HG03575 (cell line): ENCODE measurements at regions not wholly inside any gene's neighbourhood (a gene's known extent, or its start where the extent isn't known, plus 50 kb on each side); places are given as distances from the start of the nearest gene placed in this dataset.
A peak's percentile ranks its signal among the peaks of the same experiment; 100 is the strongest.
"Not testable (repeated sequence)": the region's sequence is repeated elsewhere in the genome, so short reads cannot be mapped to it uniquely, and the experiment has no call there.

ENCODE experiments used
- ATAC-seq: cut with Tn5 transposase; IDR thresholded peaks from one replicate; pipeline ENCODE4 v1.9.1; 2021; ENCODE audit not compliant: unreplicated experiment, insufficient number of reproducible peaks, low FRiP score; ENCODE audit errors: extremely low read depth

- no peak for ATAC-seq
Observed at GRCh38 chr18:42296192-42296591, 341.2 kb downstream of the PIK3C3 start.

GRCh38 chr18:42296723-42297122, 341.7 kb downstream of the PIK3C3 start:
- ATAC-seq, result no peak

GRCh38 chr18:42298759-42299675, 344.0 kb downstream of the PIK3C3 start:
- ATAC-seq, result peak; percentile 88

GRCh38 chr18:42305869-42306593, 351.0 kb downstream of the PIK3C3 start:
- no peak for ATAC-seq

- no peak for ATAC-seq
Observed at GRCh38 chr18:42306594-42306980, 351.6 kb downstream of the PIK3C3 start.

- ATAC-seq, result no peak
Observed at GRCh38 chr18:42310956-42311355, 355.9 kb downstream of the PIK3C3 start.

- no peak for ATAC-seq
Observed at GRCh38 chr18:42326752-42327151, 371.7 kb downstream of the PIK3C3 start.

- ATAC-seq, result no peak
Observed at GRCh38 chr18:42328931-42329330, 373.9 kb downstream of the PIK3C3 start.

GRCh38 chr18:42330296-42330695, 375.3 kb downstream of the PIK3C3 start:
- ATAC-seq, result no peak

GRCh38 chr18:42333558-42333957, 378.5 kb downstream of the PIK3C3 start:
- no peak for ATAC-seq

GRCh38 chr18:42334931-42335330, 379.9 kb downstream of the PIK3C3 start:
- ATAC-seq, result no peak

GRCh38 chr18:42336139-42336538, 381.1 kb downstream of the PIK3C3 start:
- ATAC-seq, result no peak

- not testable (repeated sequence) for ATAC-seq
Observed at GRCh38 chr18:42337337-42337736, 382.3 kb downstream of the PIK3C3 start.

- no peak for ATAC-seq
Observed at GRCh38 chr18:42338683-42339082, 383.6 kb downstream of the PIK3C3 start.

GRCh38 chr18:42339372-42339771, 384.3 kb downstream of the PIK3C3 start:
- no peak for ATAC-seq

GRCh38 chr18:42340423-42341009, 385.5 kb downstream of the PIK3C3 start:
- ATAC-seq, result no peak

GRCh38 chr18:42341423-42341822, 386.4 kb downstream of the PIK3C3 start:
- ATAC-seq, result no peak

GRCh38 chr18:42348722-42349121, 393.7 kb downstream of the PIK3C3 start:
- ATAC-seq, result no peak

GRCh38 chr18:42351455-42351854, 396.4 kb downstream of the PIK3C3 start:
- no peak for ATAC-seq

GRCh38 chr18:42360716-42361115, 405.7 kb downstream of the PIK3C3 start:
- no peak for ATAC-seq
